Naive thymus-derived CD4-positive, alpha-beta T cell (primary cell): ENCODE measurements at regions not wholly inside any gene's neighbourhood (a gene's known extent, or its start where the extent isn't known, plus 50 kb on each side); places are given as distances from the start of the nearest gene placed in this dataset.
"Not testable (repeated sequence)": the region's sequence is repeated elsewhere in the genome, so short reads cannot be mapped to it uniquely, and the experiment has no call there.

Source experiments
- ATAC-seq: fragments of 150-1000 bp; cut with Tn5 transposase; 2 replicates; pipeline ENCODE4 v1.10.0; 2021; ENCODE audit warnings: mild to moderate bottlenecking, moderate library complexity
- CTCF ChIA-PET: fragments of 350-600 bp; sonication (Branson Sonifier 250); formaldehyde crosslinking; loops from one replicate; lab custom pipeline; 2021; ENCODE audit warnings: antibody characterized with exemption; lab: Charles Lee
- POLR2A ChIA-PET: fragments of 350-600 bp; sonication (Branson Sonifier 250); formaldehyde crosslinking; loops from one replicate; lab custom pipeline; 2021; ENCODE audit warnings: antibody characterized with exemption, inconsistent platforms; lab: Charles Lee
- DNase-seq, 9 donors: peaks; one replicate each; pipeline versions ENCODE4 v3.0.0 to v3.0.0-alpha.2; 2020 to 2022; ENCODE audit warnings: mixed read lengths in 1 of 9
- H3K27ac ChIP-seq: one replicate; pipeline ENCODE4 v1.7.0; 2013; ENCODE audit warnings: mild to moderate bottlenecking, low read depth, low read length, moderate library complexity
- H3K27me3 ChIP-seq, 2 donors: one replicate each; pipeline ENCODE4 v1.7.0; 2013; ENCODE audit warnings: low read length in 2 of 2, mild to moderate bottlenecking in 2 of 2, moderate library complexity in 2 of 2; ENCODE audit not compliant: control insufficient read depth in 2 of 2, insufficient read depth in 2 of 2
- H3K36me3 ChIP-seq, 3 experiments: 1 replicate in 2 of 3; 2 replicates in 1 of 3; pipeline ENCODE4 v1.7.0; 2013; ENCODE audit warnings: low read length in 3 of 3, mild to moderate bottlenecking in 3 of 3, moderate library complexity in 1 of 3; ENCODE audit not compliant: insufficient read depth in 3 of 3, control insufficient read depth in 2 of 3
- H3K4me1 ChIP-seq, 2 donors: one replicate each; pipeline ENCODE4 v1.7.0; 2013; ENCODE audit warnings: low read length in 2 of 2, mild to moderate bottlenecking in 2 of 2, moderate library complexity in 1 of 2; ENCODE audit not compliant: control insufficient read depth in 2 of 2, insufficient read depth in 2 of 2
- H3K4me3 ChIP-seq: 2 replicates; pipeline ENCODE4 v1.7.0; 2013; ENCODE audit warnings: mild to moderate bottlenecking, low read length
- H3K9me3 ChIP-seq, 3 experiments: 1 replicate in 2 of 3; 2 replicates in 1 of 3; pipeline ENCODE4 v1.7.0; 2013; ENCODE audit warnings: low read length in 3 of 3; ENCODE audit not compliant: control insufficient read depth in 2 of 3
- H3K27ac Mint-ChIP-seq, 9 donors: one replicate each; pipeline ENCODE4 v1.8.0; 2020 to 2022; ENCODE audit warnings: mixed read lengths in 9 of 9, mild to moderate bottlenecking in 8 of 9, moderate library complexity in 5 of 9, inconsistent platforms in 2 of 9
- H3K27me3 Mint-ChIP-seq, 5 donors: one replicate each; pipeline ENCODE4 v1.8.0; 2021 to 2022; ENCODE audit warnings: mixed read lengths in 5 of 5, mild to moderate bottlenecking in 1 of 5
- H3K36me3 Mint-ChIP-seq, 5 donors: one replicate each; pipeline ENCODE4 v1.8.0; 2020 to 2022; ENCODE audit warnings: mixed read lengths in 5 of 5, mild to moderate bottlenecking in 3 of 5, inconsistent platforms in 1 of 5
- H3K4me1 Mint-ChIP-seq, 7 donors: one replicate each; pipeline ENCODE4 v1.8.0; 2020 to 2022; ENCODE audit warnings: mixed read lengths in 7 of 7, mild to moderate bottlenecking in 3 of 7, inconsistent platforms in 1 of 7
- H3K4me3 Mint-ChIP-seq, 10 donors: one replicate each; pipeline ENCODE4 v1.8.0; 2020 to 2022; ENCODE audit warnings: mild to moderate bottlenecking in 10 of 10, mixed read lengths in 10 of 10, moderate library complexity in 6 of 10, inconsistent platforms in 2 of 10
- H3K9me3 Mint-ChIP-seq, 11 donors: one replicate each; pipeline ENCODE4 v1.8.0; 2020 to 2022; ENCODE audit warnings: mixed read lengths in 11 of 11, mild to moderate bottlenecking in 4 of 11, inconsistent platforms in 1 of 11, moderate library complexity in 1 of 11
- intact Hi-C, 2 donors: fragments of 100-400 bp; cut with micrococcal nuclease; formaldehyde crosslinking; loops; one replicate each; pipeline ENCODE4 v1.15.1; 2023

DNA sequence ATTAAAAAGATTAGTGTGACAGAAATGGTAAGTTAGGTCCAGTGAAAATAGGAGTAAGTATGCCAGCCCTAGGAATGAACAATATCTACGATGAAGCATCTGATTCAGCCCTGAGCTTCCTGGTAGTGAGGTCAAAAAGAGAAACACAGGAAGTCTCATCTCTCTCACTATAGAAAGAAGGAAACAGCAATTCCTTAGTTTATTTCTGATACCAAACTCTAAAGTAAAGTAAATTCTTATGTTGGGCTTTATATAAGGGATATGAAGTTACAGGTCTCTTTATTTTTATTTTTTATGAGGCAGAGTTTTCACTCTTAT is 76.7 kb upstream of the RFLNA start:
- Histone ChIP-seq H3K4me3 (no peak overlapping the region), H3K9me3 (peaks cover 0 to 11% (median 0%) of the 10 kb centered on the region in 3 experiments), H3K27me3 (no peaks in the 10 kb centered on the region), H3K4me1 (no peaks in the 10 kb centered on the region), H3K36me3 (no peaks in the 10 kb centered on the region), H3K27ac (no peak overlapping the region)
- ChIA-PET CTCF (no interaction called here), POLR2A (interaction anchor here (0.7 kb wide), 1 partner anchor 1048 kb away, joined by 4 read pairs; no protein-coding TSS in a partner anchor)
- Mint-ChIP-seq H3K36me3 (peaks cover 0 to 22% (median 13%) of the 10 kb centered on the region in 5 donors), H3K4me3 (peak overlapping the region in 1 of 10 donors; percentile 39), H3K9me3 (peaks cover 11 to 40% (median 20%) of the 10 kb centered on the region in 11 donors), H3K27ac (no peak overlapping the region), H3K27me3 (peaks cover 0 to 31% (median 10%) of the 10 kb centered on the region in 5 donors), H3K4me1 (peaks cover 0 to 10% (median 3%) of the 10 kb centered on the region in 7 donors)
- ATAC-seq (no peak), DNase-seq (no peak)
- intact Hi-C loops = no loop called here

GRCh38 chr12:124218650-124219049 is 76.2 kb upstream of the RFLNA start:
- Mint-ChIP-seq H3K4me1 (peaks cover 0 to 10% (median 5%) of the 10 kb centered on the region in 7 donors), H3K27ac (peak overlapping the region in 1 of 9 donors; percentile 32), H3K27me3 (peaks cover 0 to 33% (median 10%) of the 10 kb centered on the region in 5 donors), H3K36me3 (peaks cover 0 to 22% (median 13%) of the 10 kb centered on the region in 5 donors), H3K9me3 (peaks cover 7 to 35% (median 16%) of the 10 kb centered on the region in 11 donors)
- H3K4me3 Mint-ChIP-seq, H3K4me3 ChIP-seq, H3K4me1 ChIP-seq, H3K36me3 ChIP-seq, CTCF ChIA-PET, ATAC-seq, POLR2A ChIA-PET, H3K27me3 ChIP-seq, intact Hi-C loops, H3K27ac ChIP-seq, DNase-seq: not testable (repeated sequence)
- peaks cover 0 to 11% (median 0%) of the 10 kb centered on the region in 3 experiments for H3K9me3 ChIP-seq

- Mint-ChIP-seq H3K36me3 (peaks cover 0 to 9% (median 4%) of the 10 kb centered on the region in 5 donors), H3K27me3 (peaks cover 3 to 19% (median 8%) of the 10 kb centered on the region in 5 donors), H3K4me1 (peaks cover 0 to 16% (median 10%) of the 10 kb centered on the region in 7 donors), H3K27ac (peak overlapping the region in 1 of 9 donors; percentile 36), H3K9me3 (peaks cover 0 to 20% (median 6%) of the 10 kb centered on the region in 11 donors), H3K4me3 (no peak overlapping the region)
- no peaks in the 10 kb centered on the region for H3K4me1 ChIP-seq
- no peaks in the 10 kb centered on the region for H3K27me3 ChIP-seq
- DNase-seq = no peak
- ATAC-seq = no peak
- H3K27ac ChIP-seq = no peak overlapping the region
- H3K4me3 ChIP-seq = no peak overlapping the region
- POLR2A ChIA-PET = no interaction called here
- H3K36me3 ChIP-seq = no peaks in the 10 kb centered on the region
- CTCF ChIA-PET = no interaction called here
- H3K9me3 ChIP-seq = no peaks in the 10 kb centered on the region
- intact Hi-C loops = no loop called here
Observed at GRCh38 chr12:124222368-124223245, 72.3 kb upstream of the RFLNA start.

- H3K27ac Mint-ChIP-seq = peak overlapping the region in 4 of 9 donors; percentile 58 to 89 (median 68)
- H3K36me3 ChIP-seq, H3K4me1 ChIP-seq, H3K27me3 ChIP-seq, H3K36me3 Mint-ChIP-seq, H3K4me3 ChIP-seq, intact Hi-C loops, H3K9me3 ChIP-seq, H3K27ac ChIP-seq, CTCF ChIA-PET: not testable (repeated sequence)
- POLR2A ChIA-PET = interaction anchor here (0.6 kb wide), 1 partner anchor 704 kb away, joined by 3 read pairs; no protein-coding TSS in a partner anchor
- ATAC-seq (peak; percentile 16), DNase-seq (peak in 5 of 9 donors; percentile 5 to 43 (median 15))
- peaks cover 0 to 20% (median 5%) of the 10 kb centered on the region in 11 donors for H3K9me3 Mint-ChIP-seq
- peaks cover 0 to 11% (median 9%) of the 10 kb centered on the region in 7 donors for H3K4me1 Mint-ChIP-seq
- H3K4me3 Mint-ChIP-seq = peak overlapping the region in 3 of 10 donors; percentile 2 to 29 (median 26)
- H3K27me3 Mint-ChIP-seq = peaks cover 3 to 26% (median 7%) of the 10 kb centered on the region in 5 donors
Observed at GRCh38 chr12:124223733-124224138, 71.2 kb upstream of the RFLNA start.

GRCh38 chr12:124224535-124225110 is 70.3 kb upstream of the RFLNA start:
- Histone ChIP-seq H3K4me3 (no peak overlapping the region), H3K36me3 (no peaks in the 10 kb centered on the region), H3K9me3 (no peaks in the 10 kb centered on the region), H3K4me1 (no peaks in the 10 kb centered on the region), H3K27me3 (no peaks in the 10 kb centered on the region), H3K27ac (no peak overlapping the region)
- ChIA-PET POLR2A (interaction anchor here (0.6 kb wide), 1 partner anchor 703 kb away, joined by 3 read pairs; no protein-coding TSS in a partner anchor), CTCF (no interaction called here)
- Mint-ChIP-seq H3K27ac (peak overlapping the region in 1 of 9 donors; percentile 22), H3K36me3 (peaks cover 0 to 9% (median 4%) of the 10 kb centered on the region in 5 donors), H3K4me1 (peaks cover 0 to 11% (median 9%) of the 10 kb centered on the region in 7 donors), H3K9me3 (peaks cover 0 to 15% (median 5%) of the 10 kb centered on the region in 11 donors), H3K4me3 (no peak overlapping the region), H3K27me3 (peaks cover 3 to 26% (median 7%) of the 10 kb centered on the region in 5 donors)
- ATAC-seq = no peak
- intact Hi-C loops = no loop called here
- DNase-seq = no peak

- Mint-ChIP-seq H3K4me3 (no peak overlapping the region), H3K27ac (no peak overlapping the region), H3K27me3 (peaks cover 3 to 26% (median 7%) of the 10 kb centered on the region in 5 donors), H3K4me1 (peaks cover 0 to 11% (median 9%) of the 10 kb centered on the region in 7 donors), H3K9me3 (peaks cover 1 to 12% (median 6%) of the 10 kb centered on the region in 11 donors), H3K36me3 (peaks cover 0 to 5% (median 4%) of the 10 kb centered on the region in 5 donors)
- ATAC-seq (no peak), DNase-seq (no peak)
- Histone ChIP-seq H3K36me3 (no peaks in the 10 kb centered on the region), H3K4me1 (no peaks in the 10 kb centered on the region), H3K27me3 (no peaks in the 10 kb centered on the region), H3K9me3 (no peaks in the 10 kb centered on the region), H3K4me3 (no peak overlapping the region), H3K27ac (no peak overlapping the region)
- intact Hi-C loops = no loop called here
- CTCF ChIA-PET = no interaction called here
- POLR2A ChIA-PET = no interaction called here
Observed at GRCh38 chr12:124225730-124226129, 69.2 kb upstream of the RFLNA start.
